ENCODE measurements at regions not wholly inside any gene's neighbourhood (a gene's known extent, or its start where the extent isn't known, plus 50 kb on each side); places are given as distances from the start of the nearest gene placed in this dataset.

DNA sequence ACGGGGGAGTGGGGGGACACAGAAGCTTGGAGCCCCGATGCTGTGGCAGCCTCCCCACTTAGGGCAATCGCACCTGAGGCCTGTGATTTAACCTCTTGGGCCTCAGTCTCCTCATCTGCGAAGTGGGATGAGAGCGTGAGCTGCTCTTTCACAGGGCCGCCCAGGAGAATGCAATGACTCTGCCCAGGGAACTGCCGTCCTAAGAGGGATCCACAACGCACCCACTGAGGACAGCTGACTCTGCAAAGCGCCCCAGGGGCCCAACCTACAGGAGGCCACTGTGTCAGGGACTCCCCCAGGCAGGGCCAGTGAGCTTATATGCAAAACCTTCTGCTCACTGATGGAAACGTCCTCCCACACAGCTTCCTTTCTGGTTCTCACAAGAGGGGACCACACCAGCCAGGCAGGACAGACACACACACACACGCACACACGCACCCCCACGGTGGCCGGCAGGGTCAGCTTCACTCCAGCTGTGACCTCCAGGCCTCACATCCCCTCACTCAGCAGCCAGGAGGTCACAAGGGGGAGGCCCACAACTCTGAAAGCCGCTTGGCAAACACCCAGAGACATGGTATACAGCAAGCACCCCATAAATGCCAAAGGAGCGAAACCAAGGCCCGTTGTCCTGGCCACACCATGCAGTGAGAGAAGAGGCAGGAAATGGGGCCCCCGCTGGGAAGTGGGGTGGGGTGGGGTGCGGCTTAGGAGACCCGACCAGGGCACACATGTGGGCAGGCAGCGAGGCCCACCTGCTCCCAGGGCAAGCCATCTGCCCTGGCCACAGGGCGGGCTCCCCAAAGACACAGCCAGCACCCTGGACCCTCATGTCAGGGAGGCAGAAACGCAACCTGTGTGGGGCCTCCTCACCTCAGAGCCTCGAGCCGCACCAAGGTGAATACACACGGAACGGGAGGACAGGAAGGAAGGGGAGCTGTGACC, 73.3 kb downstream of the NCOR2 start:
- TF ChIP-seq, protein P1, sequence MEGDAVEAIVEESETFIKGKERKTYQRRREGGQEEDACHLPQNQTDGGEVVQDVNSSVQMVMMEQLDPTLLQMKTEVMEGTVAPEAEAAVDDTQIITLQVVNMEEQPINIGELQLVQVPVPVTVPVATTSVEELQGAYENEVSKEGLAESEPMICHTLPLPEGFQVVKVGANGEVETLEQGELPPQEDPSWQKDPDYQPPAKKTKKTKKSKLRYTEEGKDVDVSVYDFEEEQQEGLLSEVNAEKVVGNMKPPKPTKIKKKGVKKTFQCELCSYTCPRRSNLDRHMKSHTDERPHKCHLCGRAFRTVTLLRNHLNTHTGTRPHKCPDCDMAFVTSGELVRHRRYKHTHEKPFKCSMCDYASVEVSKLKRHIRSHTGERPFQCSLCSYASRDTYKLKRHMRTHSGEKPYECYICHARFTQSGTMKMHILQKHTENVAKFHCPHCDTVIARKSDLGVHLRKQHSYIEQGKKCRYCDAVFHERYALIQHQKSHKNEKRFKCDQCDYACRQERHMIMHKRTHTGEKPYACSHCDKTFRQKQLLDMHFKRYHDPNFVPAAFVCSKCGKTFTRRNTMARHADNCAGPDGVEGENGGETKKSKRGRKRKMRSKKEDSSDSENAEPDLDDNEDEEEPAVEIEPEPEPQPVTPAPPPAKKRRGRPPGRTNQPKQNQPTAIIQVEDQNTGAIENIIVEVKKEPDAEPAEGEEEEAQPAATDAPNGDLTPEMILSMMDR (IDR thresholded peaks at IDR 0.05 in 8 of 11, conservative IDR thresholded peaks at IDR 0.05 in 3 of 11) = no peak
- TF ChIP-seq POLR2A (IDR thresholded peaks at IDR 0.05) (no peak), POLR2AphosphoS5 (IDR thresholded peaks at IDR 0.05) (peak; percentile 40 to 73 (median 55))
- 39 to 56% (median 48%) methylated on average over 20 to 27 of the region's 27 CpGs for WGBS, 5 donors
- intact Hi-C loops (cut with DNase I; ENCODE audit: low total_unique reads) = no loop called here
- Histone ChIP-seq H3K4me3 (no peak overlapping the region), H3K27me3 (replicated peaks in 1 of 7) (no peaks in the 10 kb centered on the region), H3K9me3 (no peaks in the 10 kb centered on the region), H3K27ac (peak overlapping the region in 6 of 8 donors; percentile 33 to 73 (median 62)), H3K4me1 (peaks cover 40 to 98% (median 79%) of the 10 kb centered on the region in 6 donors), H3K36me3 (peaks cover 0 to 62% (median 8%) of the 10 kb centered on the region in 6 donors)
- DNase-seq = peak; percentile 87

- DNase-seq = peak; percentile 76
- TF ChIP-seq, protein P1 (IDR thresholded peaks at IDR 0.05 in 8 of 11, conservative IDR thresholded peaks at IDR 0.05 in 3 of 11) = no peak
- TF ChIP-seq POLR2A (IDR thresholded peaks at IDR 0.05) (no peak), POLR2AphosphoS5 (IDR thresholded peaks at IDR 0.05) (peak in 1 of 3 donors; percentile 47)
- Histone ChIP-seq H3K9me3 (no peaks in the 10 kb centered on the region), H3K4me1 (peaks cover 31 to 98% (median 74%) of the 10 kb centered on the region in 6 donors), H3K4me3 (no peak overlapping the region), H3K27ac (peak overlapping the region in 2 of 8 donors; percentile 63 to 73), H3K36me3 (peaks cover 0 to 69% (median 8%) of the 10 kb centered on the region in 6 donors), H3K27me3 (replicated peaks in 1 of 7) (no peaks in the 10 kb centered on the region)
- WGBS, 5 donors = 72 to 77% (median 75%) methylated on average over 16 to 17 of the region's 17 CpGs
- intact Hi-C loops (cut with DNase I; ENCODE audit: low total_unique reads) = no loop called here
These were observed 74.3 kb downstream of the NCOR2 start for GRCh38 chr12:124492879-124493808.

DNA sequence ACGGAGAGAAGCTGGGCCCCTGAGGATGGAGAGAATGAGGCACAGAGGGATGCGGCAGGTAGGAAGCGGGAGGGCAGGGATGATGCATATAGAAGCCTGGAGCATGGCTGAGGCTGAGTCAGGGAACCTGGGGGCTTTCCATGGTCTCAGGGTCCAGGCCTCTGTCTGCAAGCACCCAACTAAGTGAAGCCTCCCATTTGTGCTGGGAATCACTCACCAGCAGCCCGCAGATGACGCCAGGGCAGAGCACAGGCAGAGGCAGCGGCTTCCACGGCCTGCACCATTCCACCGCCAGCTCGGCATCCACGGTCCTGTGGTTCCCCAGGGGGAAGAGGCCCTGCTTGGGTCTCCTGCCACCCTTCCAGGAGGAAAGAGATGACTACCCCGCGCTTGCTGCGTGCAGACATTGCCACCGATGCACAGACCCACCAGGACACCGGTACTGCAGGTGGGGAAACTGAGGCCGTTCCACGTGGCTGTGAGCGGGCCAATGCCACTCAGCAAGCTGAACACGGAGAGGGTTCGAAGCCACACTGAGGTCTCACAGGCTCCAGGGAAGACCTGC, 75.5 kb downstream of the NCOR2 start:
- Histone ChIP-seq H3K27ac (no peak overlapping the region), H3K4me3 (no peak overlapping the region), H3K36me3 (peaks cover 0 to 74% (median 8%) of the 10 kb centered on the region in 6 donors), H3K27me3 (replicated peaks in 1 of 7) (no peaks in the 10 kb centered on the region), H3K9me3 (no peaks in the 10 kb centered on the region), H3K4me1 (peaks cover 25 to 98% (median 72%) of the 10 kb centered on the region in 6 donors)
- TF ChIP-seq POLR2A (IDR thresholded peaks at IDR 0.05) (no peak), POLR2AphosphoS5 (IDR thresholded peaks at IDR 0.05) (peak in 1 of 3 donors; percentile 16)
- TF ChIP-seq, protein P1 (IDR thresholded peaks at IDR 0.05 in 8 of 11, conservative IDR thresholded peaks at IDR 0.05 in 3 of 11) = no peak
- WGBS, 5 donors = 87 to 97% (median 90%) methylated on average over 5 to 20 of the region's 20 CpGs
- DNase-seq = no peak
- intact Hi-C loops (cut with DNase I; ENCODE audit: low total_unique reads) = no loop called here
